ENCODE measurements at regions not wholly inside any gene's neighbourhood (a gene's known extent, or its start where the extent isn't known, plus 50 kb on each side); places are given as distances from the start of the nearest gene placed in this dataset.

DNA sequence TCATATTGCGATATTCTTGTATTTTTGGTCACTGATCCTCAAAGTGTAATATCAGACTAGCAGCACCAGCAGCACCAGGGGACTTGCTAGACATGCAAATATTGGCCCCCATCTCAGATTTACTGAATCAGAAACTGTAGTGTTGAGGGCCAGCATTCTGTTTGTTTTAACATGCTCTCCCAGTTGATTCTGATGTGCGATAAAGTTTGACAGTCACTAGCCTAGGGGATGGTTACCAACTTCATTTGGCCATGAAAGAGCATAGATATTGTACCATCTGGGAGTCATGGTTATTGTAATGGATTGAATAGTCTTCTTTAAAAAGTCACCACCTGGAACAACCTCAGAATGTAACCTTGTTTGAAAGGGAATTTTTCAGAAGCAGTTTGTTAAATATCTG, 1090.4 kb upstream of the RAG2 start:
- POLR2A ChIA-PET = no interaction called here
- ATAC-seq (no peak), DNase-seq (ENCODE audit: low read depth, low spot score) (no peak)
- Histone ChIP-seq H3K4me2 (ENCODE audit: low read length) (no peak overlapping the region), H3K27me3 (ENCODE audit: insufficient read depth, low read length) (no peaks in the 10 kb centered on the region), H3K4me3 (replicated peaks in 1 of 2; ENCODE audit: low read depth in 1 of 2, low read length in 2 of 2) (no peak overlapping the region), H3K9me2 (ENCODE audit: insufficient read depth) (no peaks in the 10 kb centered on the region), H3K9ac (ENCODE audit: low read length) (no peak overlapping the region), H3K36me3 (ENCODE audit: control insufficient read depth in 1 of 2, insufficient read depth in 2 of 2, low read length in 2 of 2) (no peaks in the 10 kb centered on the region), H3K79me2 (ENCODE audit: insufficient read depth, low read length) (no peaks in the 10 kb centered on the region), H3K9me3 (ENCODE audit: control insufficient read depth in 1 of 2, insufficient read depth in 1 of 2, low read depth in 1 of 2, low read length in 2 of 2) (peaks cover 4 to 9% of the 10 kb centered on the region in 2 experiments; a peak in 2 of 4 replicates), H3K4me1 (ENCODE audit: control insufficient read depth in 1 of 2, insufficient read depth in 2 of 2, low read length in 2 of 2) (no peaks in the 10 kb centered on the region), H2AFZ (ENCODE audit: low read depth, low read length, poor library complexity, severe bottlenecking) (no peak overlapping the region), H4K20me1 (ENCODE audit: insufficient read depth) (no peaks in the 10 kb centered on the region), H3K27ac (ENCODE audit: low read depth, low read length) (no peak overlapping the region)
- RAD21 ChIA-PET (ENCODE audit: low non-redundant PET in 1 of 2, low total read pairs in 2 of 2, uncharacterized antibody in 2 of 2, unreplicated experiment in 2 of 2) = no interaction called here
- BruUV-seq (replicated peaks) = no TSS peak
- intact Hi-C loops (cut with micrococcal nuclease) = no loop called here
- CTCF ChIA-PET = no interaction called here
- TF ChIP-seq TCF7L2 (IDR thresholded peaks at IDR 0.05; ENCODE audit: borderline replicate concordance, extremely low read depth, insufficient read depth, insufficient read length) = no peak
- no peak for TF ChIP-seq ATF3 (IDR thresholded peaks at IDR 0.05)
- TF ChIP-seq POLR2A (IDR thresholded peaks at IDR 0.05; ENCODE audit: borderline replicate concordance, extremely low read depth, insufficient read depth, insufficient read length) = no peak
- no peak for TF ChIP-seq ELF1 (IDR thresholded peaks at IDR 0.05; ENCODE audit: borderline replicate concordance, low read depth)

- Histone ChIP-seq H3K79me2 (ENCODE audit: insufficient read depth, low read length) (no peaks in the 10 kb centered on the region), H3K9ac (ENCODE audit: low read length) (no peak overlapping the region), H3K9me2 (ENCODE audit: insufficient read depth) (no peaks in the 10 kb centered on the region), H3K9me3 (ENCODE audit: control insufficient read depth in 1 of 2, insufficient read depth in 1 of 2, low read depth in 1 of 2, low read length in 2 of 2) (peaks cover 4 to 5% of the 10 kb centered on the region in 2 experiments; a peak in 2 of 4 replicates), H3K4me3 (replicated peaks in 1 of 2; ENCODE audit: low read depth in 1 of 2, low read length in 2 of 2) (no peak overlapping the region), H3K4me2 (ENCODE audit: low read length) (no peak overlapping the region), H4K20me1 (ENCODE audit: insufficient read depth) (no peaks in the 10 kb centered on the region), H2AFZ (ENCODE audit: low read depth, low read length, poor library complexity, severe bottlenecking) (no peak overlapping the region), H3K4me1 (ENCODE audit: control insufficient read depth in 1 of 2, insufficient read depth in 2 of 2, low read length in 2 of 2) (no peaks in the 10 kb centered on the region), H3K27ac (ENCODE audit: low read depth, low read length) (no peak overlapping the region), H3K27me3 (ENCODE audit: insufficient read depth, low read length) (no peaks in the 10 kb centered on the region), H3K36me3 (ENCODE audit: control insufficient read depth in 1 of 2, insufficient read depth in 2 of 2, low read length in 2 of 2) (no peaks in the 10 kb centered on the region)
- POLR2A ChIA-PET = no interaction called here
- no peak for ATAC-seq
- TF ChIP-seq ZBTB33 (IDR thresholded peaks at IDR 0.05; ENCODE audit: extremely low read depth, insufficient replicate concordance, low read length) (no peak), ELF1 (IDR thresholded peaks at IDR 0.05; ENCODE audit: borderline replicate concordance, low read depth) (no peak), CBX3 (IDR thresholded peaks at IDR 0.05; ENCODE audit: low read depth) (no peak), FOSL1 (IDR thresholded peaks at IDR 0.05; ENCODE audit: low read depth) (no peak)
- CTCF ChIA-PET = no interaction called here
- RAD21 ChIA-PET (ENCODE audit: low non-redundant PET in 1 of 2, low total read pairs in 2 of 2, uncharacterized antibody in 2 of 2, unreplicated experiment in 2 of 2) = no interaction called here
- no TSS peak for BruUV-seq (replicated peaks)
- no peak for DNase-seq (ENCODE audit: low read depth, low spot score)
- intact Hi-C loops (cut with micrococcal nuclease) = no loop called here
Observed at GRCh38 chr11:37687130-37687529, 1089.1 kb upstream of the RAG2 start.
